ENCODE measurements at regions not wholly inside any gene's neighbourhood (a gene's known extent, or its start where the extent isn't known, plus 50 kb on each side); places are given as distances from the start of the nearest gene placed in this dataset.

DNA sequence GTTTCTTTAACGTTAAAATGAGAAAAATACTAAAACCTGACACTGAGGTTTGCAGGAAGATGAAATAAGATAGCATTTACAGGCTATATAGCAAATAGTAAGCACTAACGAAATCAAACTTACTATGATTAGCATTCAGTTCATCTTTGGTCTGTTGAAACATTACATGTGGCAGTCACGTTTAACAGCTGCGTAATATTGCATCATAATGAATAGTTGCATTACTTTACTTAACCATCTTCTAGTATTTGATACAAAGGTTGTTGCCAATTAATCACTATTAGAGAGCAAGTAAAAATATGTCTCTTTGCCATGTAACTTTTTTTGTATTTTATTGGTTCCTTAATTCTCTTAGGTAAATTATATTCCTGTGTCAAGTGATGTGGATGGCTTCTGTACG is 131.8 kb upstream of the GHITM start:
- no peaks in the 10 kb centered on the region for H3K4me1 Mint-ChIP-seq (ENCODE audit: low read depth)
- peaks cover 2% of the 10 kb centered on the region; the same call in 1 of the 2 replicates for H3K27me3 Mint-ChIP-seq (ENCODE audit: insufficient read depth)
- H3K9me3 Mint-ChIP-seq: peaks cover 13% of the 10 kb centered on the region
- no peak for DNase-seq
- no peaks in the 10 kb centered on the region for H3K36me3 Mint-ChIP-seq (ENCODE audit: low read depth)
- TF ChIP-seq, protein P1, sequence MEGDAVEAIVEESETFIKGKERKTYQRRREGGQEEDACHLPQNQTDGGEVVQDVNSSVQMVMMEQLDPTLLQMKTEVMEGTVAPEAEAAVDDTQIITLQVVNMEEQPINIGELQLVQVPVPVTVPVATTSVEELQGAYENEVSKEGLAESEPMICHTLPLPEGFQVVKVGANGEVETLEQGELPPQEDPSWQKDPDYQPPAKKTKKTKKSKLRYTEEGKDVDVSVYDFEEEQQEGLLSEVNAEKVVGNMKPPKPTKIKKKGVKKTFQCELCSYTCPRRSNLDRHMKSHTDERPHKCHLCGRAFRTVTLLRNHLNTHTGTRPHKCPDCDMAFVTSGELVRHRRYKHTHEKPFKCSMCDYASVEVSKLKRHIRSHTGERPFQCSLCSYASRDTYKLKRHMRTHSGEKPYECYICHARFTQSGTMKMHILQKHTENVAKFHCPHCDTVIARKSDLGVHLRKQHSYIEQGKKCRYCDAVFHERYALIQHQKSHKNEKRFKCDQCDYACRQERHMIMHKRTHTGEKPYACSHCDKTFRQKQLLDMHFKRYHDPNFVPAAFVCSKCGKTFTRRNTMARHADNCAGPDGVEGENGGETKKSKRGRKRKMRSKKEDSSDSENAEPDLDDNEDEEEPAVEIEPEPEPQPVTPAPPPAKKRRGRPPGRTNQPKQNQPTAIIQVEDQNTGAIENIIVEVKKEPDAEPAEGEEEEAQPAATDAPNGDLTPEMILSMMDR (IDR thresholded peaks at IDR 0.05): no peak
- H3K27ac Mint-ChIP-seq: no peak overlapping the region
- H3K4me3 Mint-ChIP-seq: no peak overlapping the region

DNA sequence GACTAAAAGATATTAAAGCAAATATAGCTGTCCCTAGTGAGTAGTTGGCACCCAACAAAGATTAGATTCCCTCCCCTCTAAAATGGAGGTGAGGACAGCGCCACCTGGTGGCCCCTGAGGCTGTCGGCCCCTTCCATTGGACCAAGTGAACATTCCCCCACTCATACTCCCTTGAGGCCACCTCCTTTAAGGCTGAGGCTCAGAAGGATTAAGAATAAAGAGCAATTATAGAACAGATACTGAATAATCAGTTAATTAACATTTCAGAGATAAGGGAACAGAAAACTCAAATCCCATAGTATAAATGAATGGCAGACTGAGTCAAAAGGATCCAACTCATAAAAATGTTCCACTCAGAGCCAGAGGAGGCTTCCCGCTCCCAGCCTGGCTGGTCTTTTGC is 130.4 kb upstream of the GHITM start:
- no peak overlapping the region for H3K27ac Mint-ChIP-seq
- DNase-seq: no peak
- 0 out of 2 replicates have a peak, but pooled peaks cover 4% of the 10 kb centered on the region for H3K36me3 Mint-ChIP-seq (ENCODE audit: low read depth)
- H3K4me3 Mint-ChIP-seq: no peak overlapping the region
- H3K9me3 Mint-ChIP-seq: peaks cover 16% of the 10 kb centered on the region
- H3K4me1 Mint-ChIP-seq (ENCODE audit: low read depth): no peaks in the 10 kb centered on the region
- H3K27me3 Mint-ChIP-seq (ENCODE audit: insufficient read depth): 0 out of 2 replicates have a peak, but pooled peaks cover 2% of the 10 kb centered on the region
- TF ChIP-seq, protein P1 (IDR thresholded peaks at IDR 0.05): peak; percentile 75

DNA sequence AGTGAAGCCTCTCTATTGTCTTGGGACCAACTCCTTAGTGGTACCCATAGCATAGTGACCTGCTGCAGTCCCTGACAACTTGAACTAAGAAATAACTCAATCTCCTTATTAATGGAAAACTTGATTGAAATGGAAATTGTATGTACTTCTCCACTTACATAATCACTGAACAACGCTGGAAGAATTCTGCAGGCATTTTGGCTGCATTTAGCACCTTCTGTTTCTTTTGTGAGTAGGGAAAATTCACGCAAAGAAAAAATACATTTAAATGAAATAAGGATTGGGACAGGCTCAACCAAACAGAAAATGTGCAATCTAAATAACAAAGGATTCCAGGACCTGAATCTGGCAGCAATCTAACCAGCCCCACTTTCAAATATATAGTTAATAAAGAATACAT is 126.9 kb upstream of the GHITM start:
- Mint-ChIP-seq H3K4me3 (no peak overlapping the region), H3K9me3 (peaks cover 33% of the 10 kb centered on the region), H3K36me3 (ENCODE audit: low read depth) (0 out of 2 replicates have a peak, but pooled peaks cover 4% of the 10 kb centered on the region), H3K27ac (no peak overlapping the region), H3K4me1 (ENCODE audit: low read depth) (no peaks in the 10 kb centered on the region), H3K27me3 (ENCODE audit: insufficient read depth) (no peaks in the 10 kb centered on the region)
- TF ChIP-seq, protein P1 (IDR thresholded peaks at IDR 0.05): no peak
- no peak for DNase-seq

DNA sequence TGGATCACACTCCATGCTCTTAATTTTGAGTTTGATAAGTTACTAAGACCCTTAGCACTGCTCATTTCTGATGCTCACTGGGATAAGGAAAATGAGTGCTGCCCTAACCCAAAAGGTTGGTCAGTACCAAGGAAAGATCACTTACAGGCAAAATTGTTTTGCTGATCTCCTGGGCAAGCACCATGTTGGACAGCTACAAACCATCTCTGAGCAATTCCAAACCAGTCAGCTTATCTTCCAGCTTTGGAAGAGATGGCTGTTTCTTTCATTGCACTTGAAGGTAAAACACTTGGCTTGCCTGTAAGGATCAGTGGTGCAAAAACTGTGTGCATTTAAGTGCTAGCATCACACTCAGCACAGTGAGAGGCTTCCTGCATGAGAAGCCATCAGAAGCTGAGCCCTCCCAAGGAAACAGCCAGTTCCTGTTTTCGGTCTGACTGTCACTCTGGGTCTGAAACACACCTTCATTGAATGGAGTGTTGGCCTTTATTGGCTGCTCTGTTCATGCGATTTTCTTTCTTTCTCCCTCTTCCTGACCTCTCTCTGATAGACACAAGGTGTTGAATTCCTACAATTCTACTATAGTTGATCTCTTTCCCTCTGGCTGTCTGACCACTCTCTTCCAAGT is 126.4 kb upstream of the GHITM start:
- TF ChIP-seq, protein P1 (IDR thresholded peaks at IDR 0.05): no peak
- Mint-ChIP-seq H3K9me3 (peaks cover 38% of the 10 kb centered on the region), H3K27me3 (ENCODE audit: insufficient read depth) (no peaks in the 10 kb centered on the region), H3K27ac (no peak overlapping the region), H3K36me3 (ENCODE audit: low read depth) (0 out of 2 replicates have a peak, but pooled peaks cover 4% of the 10 kb centered on the region), H3K4me1 (ENCODE audit: low read depth) (no peaks in the 10 kb centered on the region), H3K4me3 (no peak overlapping the region)
- no peak for DNase-seq

DNA sequence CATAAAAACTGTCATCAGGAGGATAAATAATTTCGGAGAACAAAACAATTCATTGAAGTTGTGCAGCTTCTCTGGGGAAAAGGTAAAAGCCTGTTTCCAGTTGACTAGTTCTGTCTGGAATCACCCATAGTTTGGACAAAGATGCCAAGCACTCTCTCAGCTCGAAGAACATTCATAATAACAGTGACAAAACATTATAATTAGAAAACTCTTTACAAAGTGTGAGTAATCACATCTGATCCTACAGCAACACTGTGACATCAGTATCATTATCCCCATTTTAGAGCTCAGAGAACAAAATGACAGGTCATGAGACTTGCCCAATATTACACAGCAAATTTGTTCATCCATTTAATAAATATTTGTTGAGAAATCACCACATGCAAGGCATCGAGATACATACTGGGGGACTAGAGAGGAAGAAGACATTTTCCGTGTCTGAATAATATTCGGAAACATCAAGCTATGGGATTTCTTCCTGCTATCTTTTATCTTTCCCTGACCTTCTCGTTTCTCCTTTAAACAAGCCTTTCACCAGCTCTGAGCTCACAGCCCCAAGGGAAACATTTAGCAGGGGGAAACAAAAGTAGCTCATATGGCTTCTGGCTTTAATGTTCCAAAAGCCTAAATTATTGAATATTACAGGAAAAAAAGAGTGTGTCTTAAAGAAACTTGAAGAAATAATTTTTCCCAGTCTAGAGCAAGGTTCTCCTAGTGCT is 123.3 kb upstream of the GHITM start:
- TF ChIP-seq, protein P1 (IDR thresholded peaks at IDR 0.05): no peak
- Mint-ChIP-seq H3K9me3 (peaks cover 40% of the 10 kb centered on the region), H3K27ac (no peak overlapping the region), H3K27me3 (ENCODE audit: insufficient read depth) (no peaks in the 10 kb centered on the region), H3K4me1 (ENCODE audit: low read depth) (no peaks in the 10 kb centered on the region), H3K36me3 (ENCODE audit: low read depth) (0 out of 2 replicates have a peak, but pooled peaks cover 4% of the 10 kb centered on the region), H3K4me3 (no peak overlapping the region)
- DNase-seq: no peak
